HepG2 (cell line): ENCODE measurements at regions not wholly inside any gene's neighbourhood (a gene's known extent, or its start where the extent isn't known, plus 50 kb on each side); places are given as distances from the start of the nearest gene placed in this dataset.

ENCODE experiments used
- ATAC-seq: fragments of 200-7000 bp; cut with Tn5 transposase; 3 replicates; pipeline ENCODE4 v1.9.1; 2020; ENCODE audit warnings: mild to moderate bottlenecking, moderate library complexity
- BruUV-seq: library from RNA; stranded (reverse); fragments of 400-500 nt; replicated peaks from 2 replicates; lab custom pipeline; 2021; lab: Mats Ljungman, UMichigan
- CTCF ChIA-PET: fragments of 300-600 bp; formaldehyde crosslinking; extraction: SDS; loops from one replicate; lab custom pipeline; 2021; ENCODE audit warnings: low total read pairs, inconsistent platforms, low intra/inter-chr PET ratio; lab: Yijun Ruan, JAX
- POLR2A ChIA-PET: fragments of 350-600 bp; sonication (Branson Sonifier 250); formaldehyde crosslinking; loops from one replicate; lab custom pipeline; 2020; ENCODE audit warnings: antibody characterized with exemption, inconsistent platforms; lab: Yijun Ruan, JAX
- DNase-seq: peaks from one replicate; pipeline ENCODE4 v3.0.0-alpha.2; 2015; ENCODE audit warnings: low spot score
- FAIRE-seq: peaks from 3 replicates; lab custom pipeline; 2011; peaks lifted over from hg19 to GRCh38; lab: Jason Lieb, UNC
- H2AFZ ChIP-seq: one replicate; pipeline ENCODE4 v1.6.1; 2011; ENCODE audit warnings: low read length, inconsistent platforms
- H3K27ac ChIP-seq: fragments of 300-600 bp; 3 replicates; pipeline ENCODE4 v1.8.0; 2011; ENCODE audit warnings: mixed run types, mild to moderate bottlenecking, mixed read lengths, low read length, inconsistent platforms; ENCODE audit not compliant: insufficient read depth; ENCODE audit errors: extremely low read length
- H3K27me3 ChIP-seq, 2 experiments: fragments of 200-600 bp in 1 of 2; 2 replicates in 1 of 2; 3 replicates in 1 of 2; pipeline versions ENCODE4 v1.6.0 to v1.8.0; 2011; ENCODE audit warnings: low read length in 2 of 2, mild to moderate bottlenecking in 2 of 2, moderate library complexity in 2 of 2, inconsistent platforms in 1 of 2; ENCODE audit not compliant: insufficient read depth in 2 of 2, control insufficient read depth in 1 of 2
- H3K36me3 ChIP-seq, 2 experiments: fragments of 200-600 bp in 1 of 2; replicated peaks in 1 of 2; 2 replicates in 1 of 2; 3 replicates in 1 of 2; pipeline versions ENCODE4 v1.5.1 to v1.8.0; 2011; ENCODE audit warnings: low read length in 2 of 2, inconsistent platforms in 1 of 2; ENCODE audit not compliant: insufficient read depth in 2 of 2, control insufficient read depth in 1 of 2
- H3K4me1 ChIP-seq: 2 replicates; pipeline ENCODE4 v1.5.1; 2012; ENCODE audit warnings: low read length, inconsistent platforms; ENCODE audit not compliant: insufficient read depth
- H3K4me2 ChIP-seq: 2 replicates; pipeline ENCODE4 v1.6.0; 2011; ENCODE audit warnings: low read depth, low read length, inconsistent platforms
- H3K4me3 ChIP-seq, 3 experiments: fragments of 200-600 bp in 1 of 3; sonication (generic), shearing (Covaris generic) in 1 of 3; replicated peaks in 1 of 3; 2 replicates each; pipeline ENCODE4 v1.5.1; 2011 to 2016; ENCODE audit warnings: low read length in 3 of 3, inconsistent platforms in 2 of 3, low read depth in 2 of 3, mild to moderate bottlenecking in 2 of 3, control low read depth in 1 of 3, mixed read lengths in 1 of 3; ENCODE audit not compliant: insufficient read depth in 1 of 3
- H3K79me2 ChIP-seq: one replicate; pipeline ENCODE4 v1.6.1; 2011; ENCODE audit warnings: low read length, inconsistent platforms; ENCODE audit not compliant: insufficient read depth
- H3K9ac ChIP-seq: 2 replicates; pipeline ENCODE4 v1.6.0; 2011; ENCODE audit warnings: mild to moderate bottlenecking, low read depth, low read length, inconsistent platforms; ENCODE audit not compliant: insufficient read depth
- H3K9me3 ChIP-seq: 2 replicates; pipeline ENCODE4 v1.5.1; 2012; ENCODE audit warnings: mild to moderate bottlenecking, low read length
- H4K20me1 ChIP-seq: 2 replicates; pipeline ENCODE4 v1.6.0; 2011; ENCODE audit warnings: inconsistent platforms, mild to moderate bottlenecking, low read length, moderate library complexity; ENCODE audit not compliant: insufficient read depth
- GZF1 ChIP-seq: sonication (generic); formaldehyde crosslinking; IDR thresholded peaks from 2 replicates; pipeline ENCODE4 v1.5.1; 2020; ENCODE audit warnings: mild to moderate bottlenecking, missing genetic modification reagents
- KDM6A ChIP-seq: IDR thresholded peaks from 2 replicates; pipeline ENCODE4 v1.6.1; 2016; ENCODE audit warnings: low read depth
- MTF2 ChIP-seq: sonication (generic); formaldehyde crosslinking; IDR thresholded peaks from 2 replicates; pipeline ENCODE4 v1.5.0; 2020; ENCODE audit warnings: missing genetic modification reagents, borderline replicate concordance
- MXD4 ChIP-seq: IDR thresholded peaks from 2 replicates; pipeline ENCODE4 v1.6.1; 2016; ENCODE audit warnings: mild to moderate bottlenecking, missing biosample characterization, missing genetic modification reagents
- RORA ChIP-seq: sonication (generic); formaldehyde crosslinking; IDR thresholded peaks from 2 replicates; pipeline ENCODE4 v1.5.0; 2020; ENCODE audit warnings: mild to moderate bottlenecking, missing genetic modification reagents, moderate library complexity
- RXRB ChIP-seq: IDR thresholded peaks from 2 replicates; pipeline ENCODE4 v1.6.1; 2016; ENCODE audit warnings: borderline replicate concordance, missing genetic modification reagents, missing compliant biosample characterization
- SATB2 ChIP-seq: sonication (generic); formaldehyde crosslinking; IDR thresholded peaks from 2 replicates; pipeline ENCODE4 v1.5.0; 2020; ENCODE audit warnings: missing genetic modification reagents
- TCF7 ChIP-seq: sonication (generic); IDR thresholded peaks from 2 replicates; pipeline ENCODE4 v1.6.1; 2016; ENCODE audit warnings: antibody characterized with exemption, low read depth
- THYN1 ChIP-seq: sonication (generic); formaldehyde crosslinking; IDR thresholded peaks from 2 replicates; pipeline ENCODE4 v1.8.1; 2023; ENCODE audit warnings: low read depth, mild to moderate bottlenecking, moderate library complexity, missing genetic modification reagents, borderline replicate concordance
- ZFX ChIP-seq: sonication (generic); formaldehyde crosslinking; IDR thresholded peaks from 2 replicates; pipeline ENCODE4 v1.4.0; 2020; ENCODE audit warnings: mild to moderate bottlenecking, low read depth, missing genetic modification reagents, moderate library complexity
- ZMYM3 ChIP-seq: sonication (generic); formaldehyde crosslinking; IDR thresholded peaks from 2 replicates; pipeline ENCODE4 v1.5.1; 2020; ENCODE audit warnings: mild to moderate bottlenecking, missing genetic modification reagents
- ZNF460 ChIP-seq: sonication (generic); formaldehyde crosslinking; IDR thresholded peaks from 2 replicates; pipeline ENCODE4 v1.5.1; 2020; ENCODE audit warnings: missing genetic modification reagents, mild to moderate bottlenecking, borderline replicate concordance
- ZNF557 ChIP-seq: sonication (generic); formaldehyde crosslinking; IDR thresholded peaks from 2 replicates; pipeline ENCODE4 v1.4.0; 2020; ENCODE audit warnings: missing genetic modification reagents
- ZNF841 ChIP-seq: sonication (generic); formaldehyde crosslinking; IDR thresholded peaks from 2 replicates; pipeline ENCODE4 v1.8.1; 2023; ENCODE audit warnings: missing genetic modification reagents, borderline replicate concordance
- WGBS: methylation state at CpG from one replicate; pipeline ENCODE4 v1.1.6; 2017; ENCODE audit warnings: low lambda C conversion rate; 5-methylcytosine and 5-hydroxymethylcytosine counted together
- in situ Hi-C: cut with HindIII; loops from 2 replicates; pipeline ENCODE4 v1.10.0; 2017; ENCODE audit warnings: low pct_unique_long_range_greater_than_20kb; ENCODE audit not compliant: extremely low pct_ligation_motif_present
- intact Hi-C: fragments of 100-400 bp; cut with micrococcal nuclease; formaldehyde crosslinking; loops from one replicate; pipeline ENCODE4 v1.10.0; 2022; ENCODE audit not compliant: unreplicated experiment
- TF ChIP-seq, protein P1 (sequence below): sonication (generic); formaldehyde crosslinking; IDR thresholded peaks from 2 replicates; pipeline ENCODE4 v1.4.0; 2020; ENCODE audit warnings: missing genetic modification reagents, mild to moderate bottlenecking, borderline replicate concordance
- TF ChIP-seq, protein P2 (sequence below): IDR thresholded peaks from 2 replicates; pipeline ENCODE4 v1.6.1; 2016; ENCODE audit warnings: low read depth
- TF ChIP-seq, protein P3 (sequence below): sonication (generic); formaldehyde crosslinking; IDR thresholded peaks from 2 replicates; pipeline ENCODE4 v1.4.0; 2020; ENCODE audit warnings: missing genetic modification reagents

- WGBS: 99% methylated on average over 7 of the region's 7 CpGs
- ATAC-seq (no peak), DNase-seq (no peak), FAIRE-seq (no peak)
- intact Hi-C loops: no loop called here
- ChIA-PET POLR2A (no interaction called here), CTCF (no interaction called here)
- TF ChIP-seq ZMYM3 (CRISPR knock-in tag) (no peak), ZNF841 (CRISPR knock-in tag) (no peak), MXD4 (CRISPR knock-in tag) (no peak), RXRB (CRISPR knock-in tag) (no peak), TCF7 (no peak), MTF2 (CRISPR knock-in tag) (no peak), ZFX (no peak), SATB2 (CRISPR knock-in tag) (no peak), ZNF557 (CRISPR knock-in tag) (no peak), ZNF460 (CRISPR knock-in tag) (no peak), KDM6A (CRISPR knock-in tag) (no peak), RORA (no peak), THYN1 (CRISPR knock-in tag) (no peak), GZF1 (CRISPR knock-in tag) (no peak)
- TF ChIP-seq, protein P1, sequence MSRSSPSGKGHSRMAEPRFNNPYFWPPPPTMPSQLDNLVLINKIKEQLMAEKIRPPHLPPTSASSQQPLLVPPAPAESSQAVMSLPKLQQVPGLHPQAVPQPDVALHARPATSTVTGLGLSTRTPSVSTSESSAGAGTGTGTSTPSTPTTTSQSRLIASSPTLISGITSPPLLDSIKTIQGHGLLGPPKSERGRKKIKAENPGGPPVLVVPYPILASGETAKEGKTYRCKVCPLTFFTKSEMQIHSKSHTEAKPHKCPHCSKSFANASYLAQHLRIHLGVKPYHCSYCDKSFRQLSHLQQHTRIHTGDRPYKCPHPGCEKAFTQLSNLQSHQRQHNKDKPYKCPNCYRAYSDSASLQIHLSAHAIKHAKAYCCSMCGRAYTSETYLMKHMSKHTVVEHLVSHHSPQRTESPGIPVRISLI (CRISPR knock-in tag): no peak
- TF ChIP-seq, protein P2, sequence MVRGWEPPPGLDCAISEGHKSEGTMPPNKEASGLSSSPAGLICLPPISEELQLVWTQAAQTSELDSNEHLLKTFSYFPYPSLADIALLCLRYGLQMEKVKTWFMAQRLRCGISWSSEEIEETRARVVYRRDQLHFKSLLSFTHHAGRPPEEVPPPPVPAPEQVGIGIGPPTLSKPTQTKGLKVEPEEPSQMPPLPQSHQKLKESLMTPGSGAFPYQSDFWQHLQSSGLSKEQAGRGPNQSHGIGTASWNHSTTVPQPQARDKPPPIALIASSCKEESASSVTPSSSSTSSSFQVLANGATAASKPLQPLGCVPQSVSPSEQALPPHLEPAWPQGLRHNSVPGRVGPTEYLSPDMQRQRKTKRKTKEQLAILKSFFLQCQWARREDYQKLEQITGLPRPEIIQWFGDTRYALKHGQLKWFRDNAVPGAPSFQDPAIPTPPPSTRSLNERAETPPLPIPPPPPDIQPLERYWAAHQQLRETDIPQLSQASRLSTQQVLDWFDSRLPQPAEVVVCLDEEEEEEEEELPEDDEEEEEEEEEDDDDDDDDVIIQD (CRISPR knock-in tag): no peak
- TF ChIP-seq, protein P3, sequence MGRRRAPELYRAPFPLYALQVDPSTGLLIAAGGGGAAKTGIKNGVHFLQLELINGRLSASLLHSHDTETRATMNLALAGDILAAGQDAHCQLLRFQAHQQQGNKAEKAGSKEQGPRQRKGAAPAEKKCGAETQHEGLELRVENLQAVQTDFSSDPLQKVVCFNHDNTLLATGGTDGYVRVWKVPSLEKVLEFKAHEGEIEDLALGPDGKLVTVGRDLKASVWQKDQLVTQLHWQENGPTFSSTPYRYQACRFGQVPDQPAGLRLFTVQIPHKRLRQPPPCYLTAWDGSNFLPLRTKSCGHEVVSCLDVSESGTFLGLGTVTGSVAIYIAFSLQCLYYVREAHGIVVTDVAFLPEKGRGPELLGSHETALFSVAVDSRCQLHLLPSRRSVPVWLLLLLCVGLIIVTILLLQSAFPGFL (CRISPR knock-in tag): no peak
- Histone ChIP-seq H3K27ac (no peak overlapping the region), H3K9me3 (no peaks in the 10 kb centered on the region), H3K27me3 (no peaks in the 10 kb centered on the region), H3K36me3 (no peaks in the 10 kb centered on the region; a peak in 1 of 5 replicates), H3K4me2 (no peak overlapping the region), H3K79me2 (no peaks in the 10 kb centered on the region), H3K9ac (no peak overlapping the region), H2AFZ (no peak overlapping the region), H4K20me1 (no peaks in the 10 kb centered on the region), H3K4me1 (peaks cover 8% of the 10 kb centered on the region; the same call in 1 of the 2 replicates), H3K4me3 (no peak overlapping the region)
- BruUV-seq: no TSS peak
- in situ Hi-C loops: no loop called here
Measured at GRCh38 chr1:222991908-222992307, 151.1 kb downstream of the TLR5 start.
